Transverse colon (tissue), 4 donors: ENCODE measurements at regions not wholly inside any gene's neighbourhood (a gene's known extent, or its start where the extent isn't known, plus 50 kb on each side); places are given as distances from the start of the nearest gene placed in this dataset.

Experiments
- DNase-seq: peaks from one replicate; pipeline ENCODE4 v3.0.0-alpha.2; 2019
- H3K27ac ChIP-seq, 4 donors: fragments of 200-600 bp; sonication (generic); 2 replicates each; pipeline ENCODE4 v1.5.1; 2016 to 2018; ENCODE audit warnings: inconsistent platforms in 4 of 4
- H3K27me3 ChIP-seq: fragments of 200-600 bp; sonication (generic); 2 replicates; pipeline ENCODE4 v1.5.1; 2017; ENCODE audit warnings: inconsistent platforms
- H3K36me3 ChIP-seq, 4 donors: fragments of 200-600 bp; sonication (generic); 2 replicates each; pipeline ENCODE4 v1.5.1; 2017 to 2019; ENCODE audit warnings: inconsistent platforms in 4 of 4
- H3K4me1 ChIP-seq, 4 donors: fragments of 200-600 bp; sonication (generic); 2 replicates each; pipeline ENCODE4 v1.5.1; 2017 to 2020; ENCODE audit warnings: inconsistent platforms in 4 of 4
- H3K4me3 ChIP-seq, 4 donors: fragments of 200-600 bp; sonication (generic); 1 replicate in 1 of 4; 2 replicates in 3 of 4; pipeline versions ENCODE4 v1.5.1 to v1.6.1; 2017 to 2019; ENCODE audit warnings: inconsistent platforms in 4 of 4
- H3K9me3 ChIP-seq, 2 donors: fragments of 200-600 bp; sonication (generic); 2 replicates each; pipeline ENCODE4 v1.5.1; 2017 to 2019; ENCODE audit warnings: inconsistent platforms in 2 of 2
- CTCF ChIP-seq, 5 experiments: fragments of 200-600 bp in 3 of 5; fragments of 450-650 bp in 2 of 5; sonication (generic) in 3 of 5; IDR thresholded peaks; 1 replicate in 2 of 5; 2 replicates in 3 of 5; pipeline ENCODE4 v1.5.1; 2016 to 2017; ENCODE audit warnings: antibody characterized with exemption in 5 of 5, inconsistent platforms in 3 of 5, mild to moderate bottlenecking in 2 of 5, moderate library complexity in 1 of 5
- EP300 ChIP-seq: sonication (generic); formaldehyde crosslinking; IDR thresholded peaks from one replicate; pipeline ENCODE4 v1.6.1; 2017; ENCODE audit warnings: antibody characterized with exemption, low read depth
- POLR2A ChIP-seq: fragments of 450-650 bp; IDR thresholded peaks from one replicate; pipeline ENCODE4 v1.6.1; 2016; ENCODE audit warnings: antibody characterized with exemption, mild to moderate bottlenecking, moderate library complexity
- POLR2AphosphoS5 ChIP-seq, 3 donors: sonication (generic); formaldehyde crosslinking; IDR thresholded peaks; one replicate each; pipeline ENCODE4 v1.6.1; 2016; ENCODE audit warnings: antibody characterized with exemption in 3 of 3
- WGBS, 2 donors: methylation state at CpG; one replicate each; pipeline ENCODE4 v1.1.5; 2018; ENCODE audit warnings: low coverage in 1 of 2; 5-methylcytosine and 5-hydroxymethylcytosine counted together
- in situ Hi-C, 4 donors: fragments of 200-750 bp; cut with MboI; loops; one replicate each; pipeline versions ENCODE4 v1.15.0 to v1.15.1; 2017; ENCODE audit warnings: low sequenced_read_pairs in 3 of 4, low pct_ligation_motif_present in 1 of 4, low pct_unique_long_range_greater_than_20kb in 1 of 4
- intact Hi-C: fragments of 100-400 bp; cut with DNase I; formaldehyde crosslinking; loops from one replicate; pipeline ENCODE4 v1.15.1; 2023; ENCODE audit warnings: low total_unique reads

GRCh38 chr3:26522919-26523318, 99.7 kb upstream of the LRRC3B start:
- Histone ChIP-seq H3K36me3 (no peaks in the 10 kb centered on the region), H3K27me3 (no peaks in the 10 kb centered on the region), H3K4me1 (no peaks in the 10 kb centered on the region), H3K4me3 (no peak overlapping the region), H3K9me3 (peaks cover 6 to 10% of the 10 kb centered on the region in 2 donors), H3K27ac (no peak overlapping the region)
- in situ Hi-C loops (no loop called here), intact Hi-C loops (no loop called here)
- DNase-seq, result no peak
- whole genome bisulfite sequencing, 2 donors, result 71 to 90% methylated on average over 1 of the region's 1 CpG
- TF ChIP-seq EP300 (no peak), CTCF (IDR thresholded peaks at IDR 0.05) (no peak), POLR2AphosphoS5 (IDR thresholded peaks at IDR 0.05) (no peak), POLR2A (no peak)

GRCh38 chr3:26525013-26525412, 97.6 kb upstream of the LRRC3B start:
- TF ChIP-seq EP300 (no peak), POLR2AphosphoS5 (IDR thresholded peaks at IDR 0.05) (no peak), CTCF (IDR thresholded peaks at IDR 0.05) (no peak), POLR2A (no peak)

GRCh38 chr3:26535151-26535550, 87.4 kb upstream of the LRRC3B start:
- WGBS, 2 donors, result 9 to 73% methylated on average over 2 of the region's 2 CpGs
- in situ Hi-C loops, result no loop called here

More at GRCh38 chr3:26525013-26525412, 97.6 kb upstream of the LRRC3B start:
- in situ Hi-C loops (no loop called here), intact Hi-C loops (no loop called here)
- no peak overlapping the region for H3K27ac ChIP-seq
- no peak for DNase-seq
- H3K36me3 ChIP-seq, result no peaks in the 10 kb centered on the region
- no peak overlapping the region for H3K4me3 ChIP-seq
- no peaks in the 10 kb centered on the region for H3K27me3 ChIP-seq
- H3K9me3 ChIP-seq, result peaks cover 6 to 10% of the 10 kb centered on the region in 2 donors
- H3K4me1 ChIP-seq, result no peaks in the 10 kb centered on the region
- 79 to 81% methylated on average over 2 of the region's 2 CpGs for WGBS, 2 donors

GRCh38 chr3:26536955-26537354, 85.6 kb upstream of the LRRC3B start:
- Histone ChIP-seq H3K36me3 (no peaks in the 10 kb centered on the region), H3K9me3 (peaks cover 0 to 6% of the 10 kb centered on the region in 2 donors), H3K4me3 (no peak overlapping the region), H3K4me1 (no peaks in the 10 kb centered on the region), H3K27me3 (no peaks in the 10 kb centered on the region), H3K27ac (no peak overlapping the region)
- TF ChIP-seq CTCF (IDR thresholded peaks at IDR 0.05) (no peak), EP300 (no peak), POLR2AphosphoS5 (IDR thresholded peaks at IDR 0.05) (no peak), POLR2A (no peak)
- WGBS, 2 donors, result 66 to 77% methylated on average over 2 of the region's 2 CpGs
- in situ Hi-C loops, result no loop called here
- no peak for DNase-seq
- intact Hi-C loops, result no loop called here

More at GRCh38 chr3:26535151-26535550, 87.4 kb upstream of the LRRC3B start:
- intact Hi-C loops, result no loop called here
- no peak for DNase-seq
- H3K9me3 ChIP-seq, result peaks cover 0 to 6% of the 10 kb centered on the region in 2 donors
- no peaks in the 10 kb centered on the region for H3K27me3 ChIP-seq
- TF ChIP-seq EP300 (no peak), CTCF (IDR thresholded peaks at IDR 0.05) (no peak), POLR2AphosphoS5 (IDR thresholded peaks at IDR 0.05) (no peak), POLR2A (no peak)
- H3K4me1 ChIP-seq, result no peaks in the 10 kb centered on the region
- no peak overlapping the region for H3K27ac ChIP-seq
- no peaks in the 10 kb centered on the region for H3K36me3 ChIP-seq
- no peak overlapping the region for H3K4me3 ChIP-seq
